ENCODE measurements at regions not wholly inside any gene's neighbourhood (a gene's known extent, or its start where the extent isn't known, plus 50 kb on each side); places are given as distances from the start of the nearest gene placed in this dataset.
"Not testable (repeated sequence)": the region's sequence is repeated elsewhere in the genome, so short reads cannot be mapped to it uniquely, and the experiment has no call there.

DNA sequence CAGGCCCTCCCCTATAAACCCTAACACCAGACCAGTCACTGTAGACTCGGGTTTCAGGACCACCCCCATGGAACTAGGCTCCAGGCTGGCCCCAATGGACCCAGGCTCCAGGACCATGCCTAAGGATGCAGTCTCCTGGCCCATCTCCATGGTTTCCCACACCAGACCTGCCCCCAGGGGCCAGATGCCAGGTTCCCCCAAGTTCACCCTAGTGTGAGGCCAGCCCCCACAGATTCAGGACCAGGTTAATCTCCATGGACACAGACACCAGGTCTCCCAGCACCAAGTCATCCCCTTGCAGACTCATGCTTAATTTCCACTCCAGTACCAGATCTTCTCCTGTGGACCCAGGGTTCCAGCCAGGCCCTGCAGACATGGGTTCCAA, 103.8 kb upstream of the LANCL2 start:
- no peak for DNase-seq (ENCODE audit: low spot score)

DNA sequence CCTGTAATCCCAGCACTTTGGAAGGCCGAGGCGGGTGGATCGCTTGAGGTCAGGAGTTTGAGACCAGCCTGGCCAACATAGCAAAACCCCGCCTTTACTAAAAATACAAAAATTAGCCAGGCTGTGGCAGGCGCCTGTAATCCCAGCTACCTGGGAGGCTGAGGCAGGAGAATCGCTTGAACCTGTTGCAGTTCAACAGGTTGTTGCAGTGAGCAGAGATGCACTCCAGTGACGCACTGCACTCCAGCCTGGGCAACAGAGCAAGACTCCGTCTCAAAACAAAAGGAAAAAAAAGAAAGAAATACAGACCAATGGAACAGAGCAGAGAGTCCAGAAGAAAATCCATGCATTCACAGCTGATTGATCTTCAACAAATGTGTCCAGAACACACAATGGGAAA, 99.8 kb upstream of the LANCL2 start:
- not testable (repeated sequence) for DNase-seq (ENCODE audit: low spot score)

GRCh38 chr7:55265836-55266642, 99.1 kb upstream of the LANCL2 start:
- no peak for DNase-seq (ENCODE audit: low spot score)

GRCh38 chr7:55271069-55271626, 94.0 kb upstream of the LANCL2 start:
- peak; percentile 59 for DNase-seq (ENCODE audit: low spot score)

- no peak for DNase-seq (ENCODE audit: low spot score)
Observed at GRCh38 chr7:55271661-55272060, 93.5 kb upstream of the LANCL2 start.

DNA sequence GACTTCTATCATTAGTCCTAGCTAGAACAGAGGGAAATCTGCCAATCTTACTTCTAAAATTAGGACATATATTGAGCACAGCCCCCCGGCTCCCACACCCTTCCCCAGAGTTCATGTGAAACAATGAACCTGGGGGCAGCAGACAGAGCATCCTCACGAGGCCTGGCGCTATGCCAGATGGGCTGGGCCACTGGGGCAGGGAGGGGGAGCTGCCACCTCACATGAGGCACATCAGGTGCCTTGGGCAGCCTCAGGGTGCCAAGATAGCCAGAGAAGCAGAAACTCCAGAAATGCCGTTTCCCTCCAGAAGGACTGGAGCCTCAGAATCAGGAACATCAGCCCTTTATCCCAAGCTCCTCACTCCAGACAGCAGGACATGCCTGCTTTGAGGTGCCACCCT, 92.8 kb upstream of the LANCL2 start:
- DNase-seq (ENCODE audit: low spot score): no peak

GRCh38 chr7:55273186-55273980, 91.8 kb upstream of the LANCL2 start:
- DNase-seq (ENCODE audit: low spot score): no peak

- no peak for DNase-seq (ENCODE audit: low spot score)
Observed at GRCh38 chr7:55274156-55274555, 91.0 kb upstream of the LANCL2 start.

DNA sequence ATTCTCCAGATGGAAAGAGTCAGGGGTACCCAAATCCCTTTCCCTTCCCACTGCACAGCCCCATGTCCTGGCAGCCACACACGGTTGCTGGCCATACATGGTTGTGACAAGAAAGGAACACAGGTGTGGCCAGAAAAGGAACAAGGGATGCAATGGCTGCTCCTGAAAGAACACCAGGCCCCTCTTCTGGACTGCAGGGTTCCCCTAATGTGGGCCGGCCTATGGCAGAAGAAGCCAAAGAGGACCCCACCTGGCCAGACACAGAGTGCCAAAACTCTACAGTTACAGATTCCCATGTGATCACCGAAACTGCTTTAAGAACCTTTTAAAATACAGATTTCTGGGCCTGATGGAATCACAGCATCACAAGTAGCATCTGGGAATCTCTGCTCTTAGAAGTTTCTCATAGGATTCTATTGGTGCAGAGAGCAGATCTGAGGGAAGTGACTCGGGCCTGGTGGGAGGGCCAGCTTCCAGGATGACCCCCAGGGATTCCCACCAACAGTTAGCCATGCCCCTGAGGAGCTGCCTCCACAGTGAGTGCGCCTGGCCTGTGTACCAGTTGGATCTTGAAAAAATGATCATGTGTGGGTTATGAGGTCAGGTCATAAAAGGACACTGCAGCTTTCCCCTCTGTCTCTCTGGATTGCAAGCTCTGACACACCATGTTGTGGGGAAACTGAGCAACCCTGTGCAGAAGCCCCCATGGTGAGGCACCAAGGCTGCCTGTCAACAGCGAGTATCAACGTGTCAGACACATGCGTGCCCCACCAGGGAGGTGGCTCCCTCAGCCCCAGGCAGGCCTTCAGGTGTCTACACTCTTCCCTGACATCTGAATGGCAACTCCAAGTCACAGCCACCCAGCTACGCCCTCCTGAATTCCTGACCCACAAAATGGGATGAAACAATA, 89.6 kb upstream of the LANCL2 start:
- DNase-seq (ENCODE audit: low spot score): no peak

GRCh38 chr7:55276572-55277295, 88.4 kb upstream of the LANCL2 start:
- no peak for DNase-seq (ENCODE audit: low spot score)

DNA sequence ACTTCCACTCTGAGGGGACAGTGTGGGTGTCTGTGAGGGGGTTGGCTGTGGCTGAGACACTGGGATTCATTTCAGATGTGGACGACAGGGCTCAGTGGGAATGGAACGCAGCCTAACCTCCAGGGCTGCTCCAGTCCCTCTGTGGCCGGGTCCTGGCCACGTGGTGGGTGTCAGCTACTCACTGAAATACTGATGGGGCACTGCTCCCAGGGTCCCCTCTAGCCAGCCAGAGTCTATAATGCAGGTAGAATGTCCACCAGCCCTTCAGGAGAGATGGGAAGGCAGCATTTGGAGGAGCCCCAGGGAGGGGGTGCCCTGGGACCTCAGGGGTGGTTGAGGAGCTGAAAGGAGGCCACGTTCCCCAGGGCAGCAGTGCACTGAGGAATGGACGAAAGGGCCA, 87.2 kb upstream of the LANCL2 start:
- DNase-seq (ENCODE audit: low spot score): no peak

GRCh38 chr7:55278321-55278720, 86.8 kb upstream of the LANCL2 start:
- no peak for DNase-seq (ENCODE audit: low spot score)

DNA sequence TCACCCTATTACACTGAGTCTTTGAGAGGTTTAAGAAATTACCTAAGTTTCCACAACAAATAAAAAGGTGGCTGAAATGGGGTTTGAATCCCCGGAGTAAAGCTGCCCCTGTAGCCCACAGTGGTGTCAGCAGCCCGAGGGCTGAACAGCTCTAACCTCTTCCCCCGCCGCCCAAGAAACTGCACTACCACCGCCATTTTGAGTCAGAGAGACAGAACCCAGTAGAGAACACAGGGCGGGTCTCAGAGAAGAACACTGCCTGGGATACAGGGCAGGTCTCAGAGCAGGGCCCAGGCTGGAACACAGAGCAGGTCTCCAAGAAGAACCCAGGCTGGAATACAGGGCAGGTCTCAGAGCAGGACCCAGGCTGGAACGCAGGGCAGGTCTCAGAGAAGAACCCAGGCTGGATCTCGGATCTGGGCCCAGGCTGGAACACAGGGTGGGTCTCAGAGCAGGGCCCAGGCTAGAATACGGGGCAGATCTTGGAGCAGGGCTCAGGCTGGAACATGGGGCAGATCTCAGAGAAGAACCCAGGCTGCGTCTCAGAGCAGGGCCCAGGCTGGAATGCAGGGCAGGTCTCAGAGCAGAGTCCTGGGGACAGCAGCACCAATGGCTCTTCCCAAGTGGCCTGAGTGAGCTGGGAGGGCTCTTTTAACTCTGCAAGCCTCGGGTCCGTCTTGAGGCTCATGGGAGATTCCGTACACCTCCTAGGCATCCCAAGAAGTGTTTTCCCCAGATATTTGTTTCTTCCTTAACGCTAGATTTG, 85.9 kb upstream of the LANCL2 start:
- DNase-seq (ENCODE audit: low spot score): no peak

DNA sequence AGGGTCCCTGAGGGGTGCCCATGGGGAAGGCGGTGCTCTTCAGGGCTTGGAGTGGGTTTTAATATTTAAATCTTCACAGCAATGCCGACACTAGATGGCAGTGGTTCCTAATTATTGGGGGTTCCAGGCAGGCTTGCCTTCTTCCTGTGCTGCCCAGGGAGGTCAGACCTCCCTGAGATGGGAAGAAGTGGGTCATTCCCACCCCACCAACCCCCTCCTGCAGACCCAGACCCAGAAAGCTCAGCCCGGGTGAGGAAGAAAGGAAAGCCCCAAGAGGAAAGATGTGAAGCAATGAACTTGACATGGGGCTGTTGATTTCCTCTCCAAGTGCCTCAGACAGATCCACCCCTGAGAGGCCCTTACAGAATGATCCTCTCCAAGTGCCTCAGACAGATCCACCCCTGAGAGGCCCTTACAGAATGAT, 85.1 kb upstream of the LANCL2 start:
- DNase-seq (ENCODE audit: low spot score): peak; percentile 84

GRCh38 chr7:55285665-55286064, 79.5 kb upstream of the LANCL2 start:
- DNase-seq (ENCODE audit: low spot score): no peak

- no peak for DNase-seq (ENCODE audit: low spot score)
Observed at GRCh38 chr7:55286666-55287065, 78.5 kb upstream of the LANCL2 start.

DNA sequence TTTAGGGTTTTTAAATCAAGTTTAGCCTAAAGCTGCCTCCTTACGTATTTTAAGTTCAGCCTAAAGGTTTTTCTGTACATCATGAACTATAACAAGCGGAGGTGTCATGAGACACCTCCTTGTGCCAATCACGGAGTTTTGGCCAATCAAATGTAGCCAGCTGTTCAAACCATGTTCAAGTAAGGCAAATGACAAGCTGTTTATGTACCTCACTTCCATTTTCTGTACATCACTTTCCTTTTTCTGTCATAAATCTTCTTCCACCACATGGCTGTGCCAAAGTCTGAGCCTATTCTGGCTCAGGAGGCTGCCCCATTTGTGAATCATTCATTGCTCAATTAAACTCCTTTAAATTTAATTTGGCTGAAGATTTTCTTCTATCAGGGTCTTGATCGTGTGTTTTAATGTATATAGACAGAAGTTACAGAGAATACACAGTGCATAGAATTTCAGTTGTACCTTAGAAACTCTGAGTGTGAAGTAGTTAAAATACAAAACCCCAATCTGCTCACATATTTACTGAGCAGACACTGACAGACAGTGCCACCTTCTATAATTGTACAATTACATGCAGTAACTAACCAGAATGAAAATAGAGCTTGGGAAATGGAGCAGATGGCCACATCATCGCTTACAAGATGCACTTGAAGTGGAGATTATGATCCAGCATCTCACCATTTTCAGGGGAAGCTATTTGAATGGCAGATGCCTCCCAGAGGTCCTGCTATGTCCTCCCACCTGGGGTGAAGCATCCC, 76.9 kb upstream of the LANCL2 start:
- DNase-seq (ENCODE audit: low spot score): no peak

DNA sequence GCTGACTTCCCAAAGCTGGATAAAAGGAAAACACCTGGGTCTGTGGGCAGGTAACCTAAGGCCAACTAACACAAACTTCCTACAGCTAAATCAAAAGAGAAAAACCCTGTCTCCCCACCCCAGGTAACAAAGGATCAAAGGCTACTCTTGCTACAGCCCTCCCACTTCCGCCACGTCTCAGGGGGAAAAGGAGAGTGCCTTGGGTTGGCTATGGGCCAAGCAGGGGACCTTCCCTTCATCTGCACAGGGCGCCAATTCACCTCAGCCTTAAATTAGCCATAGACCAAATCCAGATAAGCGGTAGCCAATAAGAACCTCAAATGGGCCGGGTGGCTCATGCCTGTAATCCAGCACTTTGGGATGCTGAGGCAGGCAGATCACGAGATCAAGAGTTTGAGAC, 69.1 kb upstream of the LANCL2 start:
- DNase-seq (ENCODE audit: low spot score): no peak

- no peak for DNase-seq (ENCODE audit: low spot score)
Observed at GRCh38 chr7:55299273-55299967, 65.7 kb upstream of the LANCL2 start.

All from AG08395 (cell line).